ENCODE measurements at regions not wholly inside any gene's neighbourhood (a gene's known extent, or its start where the extent isn't known, plus 50 kb on each side); places are given as distances from the start of the nearest gene placed in this dataset.

DNA sequence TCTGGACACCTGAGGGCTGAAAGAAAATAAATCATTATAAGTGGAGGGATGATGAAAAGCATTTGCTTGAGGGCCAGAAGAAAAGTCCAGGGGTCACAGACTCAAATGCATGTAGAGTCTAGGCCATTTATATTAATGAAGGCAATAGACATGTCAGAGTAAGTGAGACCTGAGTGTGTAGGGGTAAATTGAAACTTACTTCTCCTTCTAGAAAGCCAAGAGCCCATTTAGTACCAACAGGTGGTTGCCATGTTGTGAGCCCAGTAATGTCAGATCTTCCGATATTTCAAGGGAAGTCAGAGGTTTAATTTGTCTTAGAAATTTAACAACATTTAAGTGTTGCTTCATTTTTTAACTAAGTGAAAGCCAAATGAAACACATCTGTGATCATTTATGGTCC, 166.1 kb upstream of the SLIT2 start:
- Histone ChIP-seq H3K9me3 (no peaks in the 10 kb centered on the region), H3K27ac (no peak overlapping the region), H3K27me3 (no peaks in the 10 kb centered on the region), H3K36me3 (ENCODE audit: low read depth, missing control alignments) (no peaks in the 10 kb centered on the region), H3K4me1 (no peaks in the 10 kb centered on the region), H3K4me3 (no peak overlapping the region)
- WGBS, 2 donors: 58 to 92% methylated on average over 1 of the region's 1 CpG
- intact Hi-C loops (cut with DNase I; ENCODE audit: low total_unique reads): no loop called here
- no peak for DNase-seq
- TF ChIP-seq, protein P1, sequence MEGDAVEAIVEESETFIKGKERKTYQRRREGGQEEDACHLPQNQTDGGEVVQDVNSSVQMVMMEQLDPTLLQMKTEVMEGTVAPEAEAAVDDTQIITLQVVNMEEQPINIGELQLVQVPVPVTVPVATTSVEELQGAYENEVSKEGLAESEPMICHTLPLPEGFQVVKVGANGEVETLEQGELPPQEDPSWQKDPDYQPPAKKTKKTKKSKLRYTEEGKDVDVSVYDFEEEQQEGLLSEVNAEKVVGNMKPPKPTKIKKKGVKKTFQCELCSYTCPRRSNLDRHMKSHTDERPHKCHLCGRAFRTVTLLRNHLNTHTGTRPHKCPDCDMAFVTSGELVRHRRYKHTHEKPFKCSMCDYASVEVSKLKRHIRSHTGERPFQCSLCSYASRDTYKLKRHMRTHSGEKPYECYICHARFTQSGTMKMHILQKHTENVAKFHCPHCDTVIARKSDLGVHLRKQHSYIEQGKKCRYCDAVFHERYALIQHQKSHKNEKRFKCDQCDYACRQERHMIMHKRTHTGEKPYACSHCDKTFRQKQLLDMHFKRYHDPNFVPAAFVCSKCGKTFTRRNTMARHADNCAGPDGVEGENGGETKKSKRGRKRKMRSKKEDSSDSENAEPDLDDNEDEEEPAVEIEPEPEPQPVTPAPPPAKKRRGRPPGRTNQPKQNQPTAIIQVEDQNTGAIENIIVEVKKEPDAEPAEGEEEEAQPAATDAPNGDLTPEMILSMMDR (IDR thresholded peaks at IDR 0.05): no peak
- no peak for TF ChIP-seq POLR2A (IDR thresholded peaks at IDR 0.05)

DNA sequence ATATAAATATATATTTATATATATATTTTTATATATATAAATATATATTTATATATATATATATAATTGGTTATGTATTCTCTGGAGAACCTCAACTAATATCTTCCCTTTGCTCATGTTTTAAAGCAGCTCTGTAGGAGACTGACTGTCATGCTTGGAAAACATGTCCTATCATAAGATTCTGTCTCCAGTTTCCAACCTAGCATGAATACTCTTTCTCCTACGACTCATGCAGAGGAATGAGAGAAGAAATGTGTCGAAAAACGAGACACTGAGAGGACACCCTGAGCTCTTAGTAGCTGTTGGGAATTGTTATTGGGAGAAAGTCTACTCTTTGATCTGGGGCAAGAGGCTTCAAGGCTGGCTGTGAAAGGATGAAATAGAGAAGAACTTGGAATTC, 166.5 kb upstream of the SLIT2 start:
- no peaks in the 10 kb centered on the region for H3K27me3 ChIP-seq

DNA sequence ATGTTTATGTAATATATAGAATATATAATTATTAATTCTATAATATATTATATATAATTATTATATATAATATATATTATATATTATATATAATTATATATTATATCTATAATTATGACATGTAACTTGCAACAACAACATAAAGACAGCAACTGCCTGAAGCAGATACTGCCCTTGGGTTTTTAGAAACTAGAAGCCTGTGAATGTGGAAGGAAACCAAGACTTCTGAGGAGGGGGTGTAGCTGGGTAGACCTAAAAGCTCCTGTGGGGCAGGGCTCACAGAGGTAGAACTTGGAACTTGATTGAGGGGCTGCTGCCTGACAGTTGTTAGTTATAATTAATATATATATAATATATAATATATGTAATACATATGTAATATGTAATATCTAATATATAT, 167.2 kb upstream of the SLIT2 start:
- DNase-seq: no peak
- Histone ChIP-seq H3K4me3 (no peak overlapping the region), H3K27me3 (no peaks in the 10 kb centered on the region), H3K4me1 (no peaks in the 10 kb centered on the region), H3K27ac (no peak overlapping the region), H3K36me3 (ENCODE audit: low read depth, missing control alignments) (no peaks in the 10 kb centered on the region), H3K9me3 (no peaks in the 10 kb centered on the region)
- intact Hi-C loops (cut with DNase I; ENCODE audit: low total_unique reads): no loop called here
- TF ChIP-seq, protein P1 (IDR thresholded peaks at IDR 0.05): no peak
- TF ChIP-seq POLR2A (IDR thresholded peaks at IDR 0.05): no peak

More for the DNA sequence above, 166.5 kb upstream of the SLIT2 start:
- no peaks in the 10 kb centered on the region for H3K4me1 ChIP-seq
- TF ChIP-seq POLR2A (IDR thresholded peaks at IDR 0.05): no peak
- TF ChIP-seq, protein P1 (IDR thresholded peaks at IDR 0.05): no peak
- no peak overlapping the region for H3K27ac ChIP-seq
- WGBS, 2 donors: 83 to 86% methylated on average over 3 of the region's 3 CpGs
- H3K36me3 ChIP-seq (ENCODE audit: low read depth, missing control alignments): no peaks in the 10 kb centered on the region
- no peak for DNase-seq
- intact Hi-C loops (cut with DNase I; ENCODE audit: low total_unique reads): no loop called here
- no peak overlapping the region for H3K4me3 ChIP-seq
- no peaks in the 10 kb centered on the region for H3K9me3 ChIP-seq

DNA sequence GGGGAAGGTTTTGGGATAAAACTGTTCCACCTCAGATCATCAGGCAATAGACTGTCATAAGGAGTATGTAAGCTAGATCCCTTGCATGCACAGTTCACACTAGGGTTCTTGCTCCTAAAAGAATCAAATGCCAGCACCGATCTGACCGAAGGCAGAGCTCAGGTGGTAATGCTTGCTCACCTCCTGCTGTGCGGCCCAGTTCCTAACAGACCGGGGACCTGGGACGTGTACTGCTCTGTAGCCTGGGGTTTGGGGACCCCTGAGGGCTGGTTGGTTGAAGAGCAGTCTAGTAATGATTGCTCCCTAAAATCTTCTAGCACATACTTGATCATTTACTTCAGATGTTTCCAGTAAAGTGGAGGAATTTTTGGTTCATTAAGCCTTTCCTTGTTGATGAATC, 173.1 kb upstream of the SLIT2 start:
- Histone ChIP-seq H3K4me1 (no peaks in the 10 kb centered on the region), H3K27ac (no peak overlapping the region), H3K27me3 (no peaks in the 10 kb centered on the region), H3K4me3 (no peak overlapping the region), H3K9me3 (no peaks in the 10 kb centered on the region), H3K36me3 (ENCODE audit: low read depth, missing control alignments) (no peaks in the 10 kb centered on the region)
- no peak for DNase-seq
- 86 to 98% methylated on average over 5 of the region's 5 CpGs for WGBS, 2 donors
- intact Hi-C loops (cut with DNase I; ENCODE audit: low total_unique reads): no loop called here
- no peak for TF ChIP-seq POLR2A (IDR thresholded peaks at IDR 0.05)
- TF ChIP-seq, protein P1 (IDR thresholded peaks at IDR 0.05): no peak

DNA sequence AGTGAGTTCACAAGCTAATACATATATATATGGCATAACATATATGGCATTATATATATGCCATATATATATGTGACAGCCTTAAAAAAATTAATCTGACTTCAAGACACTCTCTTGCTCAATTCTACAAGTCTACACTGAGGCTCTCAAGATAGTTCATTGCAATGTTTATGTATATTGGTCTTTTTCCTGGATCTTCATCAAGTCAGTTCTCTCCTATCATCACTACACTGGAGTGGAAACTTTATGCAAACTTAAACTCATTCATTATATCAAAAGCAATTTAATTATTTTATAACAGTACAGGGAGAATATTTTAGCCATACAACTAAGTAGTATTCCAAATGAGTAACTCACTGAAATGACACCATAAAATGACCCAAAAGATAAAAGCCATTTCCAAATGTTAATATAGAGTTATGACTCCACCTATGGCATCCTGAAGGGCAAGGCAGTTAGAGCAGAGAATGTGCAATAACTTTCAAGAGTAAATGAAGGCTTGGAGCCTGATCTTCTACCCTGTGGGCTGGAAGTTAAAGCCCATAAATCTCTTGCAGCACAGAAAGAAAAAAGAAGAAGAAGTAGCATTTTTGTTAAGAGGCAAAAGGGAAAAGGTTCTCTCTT, 176.3 kb upstream of the SLIT2 start:
- TF ChIP-seq, protein P1 (IDR thresholded peaks at IDR 0.05): no peak
- no peak for TF ChIP-seq POLR2A (IDR thresholded peaks at IDR 0.05)
- intact Hi-C loops (cut with DNase I; ENCODE audit: low total_unique reads): no loop called here
- Histone ChIP-seq H3K27me3 (no peaks in the 10 kb centered on the region), H3K36me3 (ENCODE audit: low read depth, missing control alignments) (no peaks in the 10 kb centered on the region), H3K27ac (no peak overlapping the region), H3K4me1 (no peaks in the 10 kb centered on the region), H3K9me3 (no peaks in the 10 kb centered on the region), H3K4me3 (no peak overlapping the region)
- no peak for DNase-seq

Measured in testis (tissue), 2 donors.